ENCODE measurements at regions not wholly inside any gene's neighbourhood (a gene's known extent, or its start where the extent isn't known, plus 50 kb on each side); places are given as distances from the start of the nearest gene placed in this dataset.

GRCh38 chr4:175090116-175090515 lies 172.0 kb downstream of the ADAM29 start:
- H3K27me3 ChIP-seq (ENCODE audit: control insufficient read depth, extremely low read depth, insufficient read depth, low read length), result no peaks in the 10 kb centered on the region
- FAIRE-seq (no peak), DNase-seq (ENCODE audit: low read depth, low spot score) (no peak)
- TF ChIP-seq CTCF (optimal IDR thresholded peaks at IDR 0.05 in 1 of 3, IDR thresholded peaks at IDR 0.05 in 1 of 3, conservative IDR thresholded peaks at IDR 0.05 in 1 of 3; ENCODE audit: extremely low read depth in 1 of 3, insufficient read depth in 2 of 3, low read length in 3 of 3) (no peak), EZH2 (IDR thresholded peaks at IDR 0.05; ENCODE audit: low read length) (no peak)
- H3K36me3 ChIP-seq (ENCODE audit: control insufficient read depth in 2 of 2, extremely low read depth in 1 of 2, insufficient read depth in 2 of 2, low read length in 2 of 2), result no peaks in the 10 kb centered on the region
- H2AFZ ChIP-seq (ENCODE audit: control insufficient read depth, low read length), result no peak overlapping the region
- H3K9me3 ChIP-seq (ENCODE audit: control insufficient read depth, low read depth, low read length), result peaks cover 4% of the 10 kb centered on the region
- no peaks in the 10 kb centered on the region for H3K9me1 ChIP-seq (ENCODE audit: control insufficient read depth, extremely low read depth, insufficient read depth, low read length)
- H3K79me2 ChIP-seq (ENCODE audit: control insufficient read depth, insufficient read depth, low read length), result no peaks in the 10 kb centered on the region
- H3K4me3 ChIP-seq (ENCODE audit: control insufficient read depth in 2 of 3, extremely low read depth in 1 of 3, insufficient read depth in 2 of 3, low read depth in 1 of 3, low read length in 3 of 3), result no peak overlapping the region
- H3K4me1 ChIP-seq (ENCODE audit: control insufficient read depth, extremely low read depth, insufficient read depth, low read length), result no peaks in the 10 kb centered on the region
- no peak overlapping the region for H3K9ac ChIP-seq (ENCODE audit: control insufficient read depth, extremely low read depth, insufficient read depth, low read length)
- H3K4me2 ChIP-seq (ENCODE audit: control insufficient read depth, extremely low read depth, insufficient read depth, low read depth, low read length), result no peak overlapping the region
- no peaks in the 10 kb centered on the region for H4K20me1 ChIP-seq (ENCODE audit: control insufficient read depth, extremely low read depth, insufficient read depth, low read length)
- H3K27ac ChIP-seq (ENCODE audit: control insufficient read depth, insufficient read depth, low read length), result no peak overlapping the region
- dilution Hi-C loops (cut with MboI; ENCODE audit: extremely low pct_ligation_motif_present, low sequenced_read_pairs), result no loop called here

- FAIRE-seq, result no peak
- TF ChIP-seq EZH2 (IDR thresholded peaks at IDR 0.05; ENCODE audit: low read length), result no peak
- no peak for TF ChIP-seq CTCF (optimal IDR thresholded peaks at IDR 0.05 in 1 of 3, IDR thresholded peaks at IDR 0.05 in 1 of 3, conservative IDR thresholded peaks at IDR 0.05 in 1 of 3; ENCODE audit: extremely low read depth in 1 of 3, insufficient read depth in 2 of 3, low read length in 3 of 3)
- Histone ChIP-seq H3K27ac (ENCODE audit: control insufficient read depth, insufficient read depth, low read length) (no peak overlapping the region), H4K20me1 (ENCODE audit: control insufficient read depth, extremely low read depth, insufficient read depth, low read length) (no peaks in the 10 kb centered on the region), H3K27me3 (ENCODE audit: control insufficient read depth, extremely low read depth, insufficient read depth, low read length) (no peaks in the 10 kb centered on the region), H3K9me3 (ENCODE audit: control insufficient read depth, low read depth, low read length) (peaks cover 5% of the 10 kb centered on the region), H3K9ac (ENCODE audit: control insufficient read depth, extremely low read depth, insufficient read depth, low read length) (no peak overlapping the region), H3K9me1 (ENCODE audit: control insufficient read depth, extremely low read depth, insufficient read depth, low read length) (no peaks in the 10 kb centered on the region), H3K36me3 (ENCODE audit: control insufficient read depth in 2 of 2, extremely low read depth in 1 of 2, insufficient read depth in 2 of 2, low read length in 2 of 2) (no peaks in the 10 kb centered on the region), H3K4me1 (ENCODE audit: control insufficient read depth, extremely low read depth, insufficient read depth, low read length) (no peaks in the 10 kb centered on the region), H2AFZ (ENCODE audit: control insufficient read depth, low read length) (no peak overlapping the region), H3K4me3 (ENCODE audit: control insufficient read depth in 2 of 3, extremely low read depth in 1 of 3, insufficient read depth in 2 of 3, low read depth in 1 of 3, low read length in 3 of 3) (no peak overlapping the region), H3K79me2 (ENCODE audit: control insufficient read depth, insufficient read depth, low read length) (no peaks in the 10 kb centered on the region), H3K4me2 (ENCODE audit: control insufficient read depth, extremely low read depth, insufficient read depth, low read depth, low read length) (no peak overlapping the region)
- dilution Hi-C loops (cut with MboI; ENCODE audit: extremely low pct_ligation_motif_present, low sequenced_read_pairs), result no loop called here
- DNase-seq (ENCODE audit: low read depth, low spot score), result no peak
These were observed 173.5 kb downstream of the ADAM29 start for GRCh38 chr4:175091649-175092048.

All from keratinocyte (primary cell).